Hepatocyte (in vitro differentiated cells): ENCODE measurements at regions not wholly inside any gene's neighbourhood (a gene's known extent, or its start where the extent isn't known, plus 50 kb on each side); places are given as distances from the start of the nearest gene placed in this dataset.

Experiments
- DNase-seq: peaks from one replicate; pipeline ENCODE4 v3.0.0-alpha.2; 2016; ENCODE audit warnings: low spot score
- H2AFZ ChIP-seq: fragments of 200-600 bp; sonication (generic); 2 replicates; pipeline ENCODE4 v1.6.0; 2016; ENCODE audit warnings: antibody characterized with exemption, mild to moderate bottlenecking
- H3K27ac ChIP-seq: fragments of 200-600 bp; sonication (generic); 2 replicates; pipeline ENCODE4 v1.5.1; 2016; ENCODE audit warnings: mild to moderate bottlenecking
- H3K27me3 ChIP-seq: fragments of 200-600 bp; sonication (generic); 2 replicates; pipeline ENCODE4 v1.6.1; 2016
- H3K36me3 ChIP-seq: fragments of 200-600 bp; sonication (generic); replicated peaks from 2 replicates; pipeline ENCODE4 v1.5.1; 2016; ENCODE audit warnings: low read depth; ENCODE audit not compliant: insufficient read depth
- H3K4me1 ChIP-seq: fragments of 200-600 bp; sonication (generic); 2 replicates; pipeline ENCODE4 v1.5.1; 2016; ENCODE audit warnings: mild to moderate bottlenecking, moderate library complexity; ENCODE audit not compliant: insufficient read depth
- H3K4me2 ChIP-seq: fragments of 200-600 bp; sonication (generic); 2 replicates; pipeline ENCODE4 v1.6.0; 2016
- H3K4me3 ChIP-seq: fragments of 200-600 bp; sonication (generic); 2 replicates; pipeline ENCODE4 v1.5.1; 2016; ENCODE audit warnings: mild to moderate bottlenecking
- H3K79me2 ChIP-seq: fragments of 200-600 bp; sonication (generic); 2 replicates; pipeline ENCODE4 v1.6.0; 2017; ENCODE audit warnings: mild to moderate bottlenecking
- H3K9me2 ChIP-seq: fragments of 200-600 bp; sonication (generic); replicated peaks from 2 replicates; pipeline ENCODE4 v1.6.0; 2017; ENCODE audit warnings: mild to moderate bottlenecking; ENCODE audit not compliant: insufficient read depth
- H3K9me3 ChIP-seq: fragments of 200-600 bp; sonication (generic); 2 replicates; pipeline ENCODE4 v1.5.1; 2016; ENCODE audit warnings: low read depth, mild to moderate bottlenecking
- H4K20me1 ChIP-seq: fragments of 200-600 bp; sonication (generic); 2 replicates; pipeline ENCODE4 v1.6.0; 2016; ENCODE audit warnings: mild to moderate bottlenecking; ENCODE audit not compliant: insufficient read depth, poor library complexity, severe bottlenecking
- CTCF ChIP-seq: fragments of 200-600 bp; sonication (generic); IDR thresholded peaks from 2 replicates; pipeline ENCODE4 v1.5.1; 2016; ENCODE audit warnings: antibody characterized with exemption, mild to moderate bottlenecking; ENCODE audit not compliant: poor library complexity
- EZH2 ChIP-seq: fragments of 200-600 bp; sonication (generic); IDR thresholded peaks from 2 replicates; pipeline ENCODE4 v1.6.1; 2016; ENCODE audit warnings: antibody characterized with exemption, mild to moderate bottlenecking, borderline replicate concordance
- EZH2phosphoT487 ChIP-seq: fragments of 200-600 bp; sonication (generic); IDR thresholded peaks from one replicate; pipeline ENCODE4 v1.6.1; 2018; ENCODE audit warnings: antibody characterized with exemption, mild to moderate bottlenecking, low read depth, moderate library complexity; ENCODE audit not compliant: unreplicated experiment, severe bottlenecking
- WGBS: methylation state at CpG from one replicate; pipeline ENCODE4 v1.1.6; 2016; ENCODE audit warnings: low lambda C conversion rate; ENCODE audit errors: missing lambda C conversion rate; 5-methylcytosine and 5-hydroxymethylcytosine counted together

DNA sequence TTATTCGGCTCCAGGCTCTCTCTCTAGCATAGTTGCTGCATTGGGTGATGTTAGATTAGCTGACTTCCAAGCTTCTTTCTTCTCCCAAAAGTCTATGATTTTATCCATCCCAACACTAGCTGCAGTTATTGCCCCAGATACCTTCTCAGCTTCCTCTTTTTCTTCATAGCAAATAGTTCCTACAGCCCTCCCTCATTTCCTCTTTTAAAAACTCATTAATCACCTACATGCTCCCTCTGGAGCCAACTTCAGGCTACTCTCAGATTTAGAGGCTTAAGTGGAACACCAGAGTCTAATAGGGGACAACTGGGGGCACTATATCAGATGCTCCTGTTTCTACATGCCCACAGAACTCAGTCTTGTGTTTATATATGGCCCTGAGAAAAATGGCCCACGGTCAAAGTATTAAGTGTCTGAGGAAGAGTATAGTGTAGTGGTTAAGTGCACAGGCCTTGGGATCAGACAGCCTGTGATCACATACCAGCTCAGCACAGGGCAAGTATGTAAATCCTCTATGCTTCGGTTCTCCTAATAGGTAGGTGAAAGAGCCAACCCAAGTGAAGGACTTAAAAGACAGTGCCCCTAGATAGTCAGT is 241.9 kb upstream of the SLC14A2 start:
- no peaks in the 10 kb centered on the region for H3K36me3 ChIP-seq
- H3K27ac ChIP-seq, result no peak overlapping the region
- H2AFZ ChIP-seq, result no peak overlapping the region
- no peak for DNase-seq
- no peaks in the 10 kb centered on the region for H3K27me3 ChIP-seq
- H3K4me1 ChIP-seq, result peaks cover 30% of the 10 kb centered on the region
- H3K9me3 ChIP-seq, result no peaks in the 10 kb centered on the region
- no peaks in the 10 kb centered on the region for H3K9me2 ChIP-seq
- no peak overlapping the region for H3K4me3 ChIP-seq
- TF ChIP-seq EZH2 (no peak), EZH2phosphoT487 (no peak), CTCF (no peak)
- 94% methylated on average over 3 of the region's 3 CpGs for WGBS
- no peak overlapping the region for H3K4me2 ChIP-seq
- H4K20me1 ChIP-seq, result no peaks in the 10 kb centered on the region
- no peaks in the 10 kb centered on the region for H3K79me2 ChIP-seq

DNA sequence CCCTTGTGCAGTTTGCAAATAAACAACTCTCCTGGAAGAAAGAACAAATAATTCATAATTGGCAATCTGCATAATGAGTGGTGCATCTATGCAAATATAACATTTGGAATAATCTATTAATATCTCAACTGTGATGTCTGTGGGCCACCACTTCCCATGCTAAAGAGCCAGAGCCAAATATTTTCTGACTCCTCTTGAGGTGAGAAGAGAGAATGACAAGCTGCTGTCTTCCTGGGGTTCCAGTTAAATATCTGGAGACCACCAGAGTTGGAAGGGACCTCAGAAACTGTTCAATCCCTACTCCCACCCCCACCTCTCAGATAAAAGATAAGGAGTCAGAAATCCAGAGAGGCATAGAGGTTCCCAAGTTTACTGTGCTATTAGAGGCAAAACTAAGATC is 241.0 kb upstream of the SLC14A2 start:
- no peaks in the 10 kb centered on the region for H3K27me3 ChIP-seq
- no peak overlapping the region for H2AFZ ChIP-seq
- TF ChIP-seq EZH2phosphoT487 (no peak), EZH2 (no peak), CTCF (no peak)
- no peaks in the 10 kb centered on the region for H4K20me1 ChIP-seq
- no peak overlapping the region for H3K4me3 ChIP-seq
- no peaks in the 10 kb centered on the region for H3K79me2 ChIP-seq
- H3K9me2 ChIP-seq, result no peaks in the 10 kb centered on the region
- no peak overlapping the region for H3K4me2 ChIP-seq
- H3K36me3 ChIP-seq, result no peaks in the 10 kb centered on the region
- no peak overlapping the region for H3K27ac ChIP-seq
- no peaks in the 10 kb centered on the region for H3K9me3 ChIP-seq
- no peak for DNase-seq
- peaks cover 30% of the 10 kb centered on the region for H3K4me1 ChIP-seq

- no peak overlapping the region for H3K4me2 ChIP-seq
These were observed 240.2 kb upstream of the SLC14A2 start for GRCh38 chr18:45374878-45375630.

More at GRCh38 chr18:45374878-45375630, 240.2 kb upstream of the SLC14A2 start:
- peaks cover 29% of the 10 kb centered on the region for H3K4me1 ChIP-seq
- H3K27ac ChIP-seq, result no peak overlapping the region
- no peak for TF ChIP-seq EZH2
- TF ChIP-seq EZH2phosphoT487, result no peak
- TF ChIP-seq CTCF, result no peak
- 77% methylated on average over 6 of the region's 6 CpGs for WGBS
- no peaks in the 10 kb centered on the region for H3K36me3 ChIP-seq
- H3K79me2 ChIP-seq, result no peaks in the 10 kb centered on the region
- no peak overlapping the region for H2AFZ ChIP-seq
- H3K4me3 ChIP-seq, result no peak overlapping the region
- no peaks in the 10 kb centered on the region for H3K9me3 ChIP-seq
- no peaks in the 10 kb centered on the region for H3K9me2 ChIP-seq
- no peaks in the 10 kb centered on the region for H3K27me3 ChIP-seq
- no peak for DNase-seq
- no peaks in the 10 kb centered on the region for H4K20me1 ChIP-seq
